LNCAP (cell line): ENCODE measurements at regions not wholly inside any gene's neighbourhood (a gene's known extent, or its start where the extent isn't known, plus 50 kb on each side); places are given as distances from the start of the nearest gene placed in this dataset.

Source experiments
- CTCF ChIP-seq: fragments of 450-650 bp; IDR thresholded peaks from 2 replicates; pipeline ENCODE4 v1.5.1; 2017; ENCODE audit warnings: mild to moderate bottlenecking

- no peak for TF ChIP-seq CTCF
Measured at GRCh38 chr2:175233135-175233719, 51.7 kb upstream of the ATP5MC3 start.
